WTC11 (cell line): ENCODE measurements at regions not wholly inside any gene's neighbourhood (a gene's known extent, or its start where the extent isn't known, plus 50 kb on each side); places are given as distances from the start of the nearest gene placed in this dataset.
"Not testable (repeated sequence)": the region's sequence is repeated elsewhere in the genome, so short reads cannot be mapped to it uniquely, and the experiment has no call there.

Source experiments
- ATAC-seq: fragments of 200-7000 bp; cut with Tn5 transposase; 2 replicates; pipeline ENCODE4 v1.10.0; 2021; ENCODE audit warnings: mild to moderate bottlenecking, moderate library complexity
- CTCF ChIA-PET: fragments of 300-600 bp; sonication (Branson Sonifier 250); formaldehyde crosslinking; loops from one replicate; lab custom pipeline; 2021; ENCODE audit warnings: antibody characterized with exemption; lab: Charles Lee
- POLR2A ChIA-PET: fragments of 350-600 bp; sonication (Branson Sonifier 250); formaldehyde crosslinking; loops from one replicate; lab custom pipeline; 2021; ENCODE audit warnings: antibody characterized with exemption; lab: Charles Lee
- DNase-seq: peaks from one replicate; pipeline ENCODE4 v3.0.0; 2021; ENCODE audit warnings: low spot score
- H3K27ac Mint-ChIP-seq: 2 replicates; pipeline ENCODE4 v1.8.0; 2021; ENCODE audit warnings: mixed read lengths
- H3K27me3 Mint-ChIP-seq: 2 replicates; pipeline ENCODE4 v1.8.0; 2021; ENCODE audit warnings: low read depth, mild to moderate bottlenecking, moderate library complexity, mixed read lengths
- H3K36me3 Mint-ChIP-seq: 2 replicates; pipeline ENCODE4 v1.8.0; 2021; ENCODE audit warnings: mixed read lengths
- H3K4me1 Mint-ChIP-seq: 2 replicates; pipeline ENCODE4 v1.8.0; 2022; ENCODE audit warnings: mixed read lengths
- H3K4me3 Mint-ChIP-seq: 2 replicates; pipeline ENCODE4 v1.8.0; 2021; ENCODE audit warnings: mild to moderate bottlenecking, moderate library complexity, mixed read lengths
- H3K9me3 Mint-ChIP-seq: 2 replicates; pipeline ENCODE4 v1.8.0; 2021; ENCODE audit warnings: mixed read lengths
- CBFB ChIP-seq: sonication (generic); formaldehyde crosslinking; IDR thresholded peaks from 2 replicates; pipeline ENCODE4 v1.8.1; 2022; ENCODE audit warnings: mild to moderate bottlenecking, low read depth, missing genetic modification reagents
- CDX4 ChIP-seq: fragments of 250-450 bp; sonication (Bioruptor Pico); IDR thresholded peaks from 2 replicates; pipeline ENCODE4 v1.9.0; 2021; ENCODE audit warnings: moderate library complexity, mild to moderate bottlenecking, inconsistent platforms, borderline replicate concordance
- ERG ChIP-seq: fragments of 250-450 bp; sonication (Bioruptor Pico); IDR thresholded peaks from 2 replicates; pipeline ENCODE4 v1.8.0; 2021; ENCODE audit warnings: mild to moderate bottlenecking
- FOXP4 ChIP-seq: sonication (generic); formaldehyde crosslinking; IDR thresholded peaks from 2 replicates; pipeline ENCODE4 v1.8.0; 2022; ENCODE audit warnings: mild to moderate bottlenecking, missing genetic modification reagents
- GRHL2 ChIP-seq: fragments of 250-450 bp; sonication (Bioruptor Pico); IDR thresholded peaks from 2 replicates; pipeline ENCODE4 v1.8.0; 2022; ENCODE audit warnings: mild to moderate bottlenecking, moderate library complexity; ENCODE audit not compliant: insufficient replicate concordance, severe bottlenecking
- HMGA2 ChIP-seq: fragments of 250-450 bp; sonication (Bioruptor Pico); IDR thresholded peaks from 2 replicates; pipeline ENCODE4 v1.4.0; 2021; ENCODE audit warnings: mild to moderate bottlenecking, moderate library complexity
- JAZF1 ChIP-seq: fragments of 250-450 bp; sonication (Bioruptor Pico); IDR thresholded peaks from 2 replicates; pipeline ENCODE4 v1.9.0; 2021; ENCODE audit warnings: moderate library complexity, mild to moderate bottlenecking, inconsistent platforms
- KAT7 ChIP-seq: sonication (generic); formaldehyde crosslinking; IDR thresholded peaks from 2 replicates; pipeline ENCODE4 v1.8.1; 2023; ENCODE audit warnings: missing genetic modification reagents, mild to moderate bottlenecking, borderline replicate concordance
- NFYB ChIP-seq: sonication (generic); formaldehyde crosslinking; conservative IDR thresholded peaks from 2 replicates; pipeline ENCODE4 v1.8.0; 2022; ENCODE audit warnings: low read depth, missing genetic modification reagents
- ZNF138 ChIP-seq: sonication (generic); formaldehyde crosslinking; conservative IDR thresholded peaks from 2 replicates; pipeline ENCODE4 v1.8.1; 2022; ENCODE audit warnings: mild to moderate bottlenecking, moderate library complexity, missing genetic modification reagents
- ZNF232 ChIP-seq: sonication (generic); formaldehyde crosslinking; IDR thresholded peaks from 2 replicates; pipeline ENCODE4 v1.8.0; 2022; ENCODE audit warnings: mild to moderate bottlenecking, missing genetic modification reagents
- ZNF281 ChIP-seq: sonication (generic); formaldehyde crosslinking; IDR thresholded peaks from 2 replicates; pipeline ENCODE4 v1.8.0; 2023; ENCODE audit warnings: mild to moderate bottlenecking, missing genetic modification reagents
- ZNF317 ChIP-seq: sonication (generic); formaldehyde crosslinking; IDR thresholded peaks from 2 replicates; pipeline ENCODE4 v1.8.1; 2023; ENCODE audit warnings: low read depth, mild to moderate bottlenecking, moderate library complexity, missing genetic modification reagents, borderline replicate concordance
- ZNF671 ChIP-seq: fragments of 250-450 bp; sonication (Bioruptor Pico); IDR thresholded peaks from 2 replicates; pipeline ENCODE4 v1.8.0; 2021; ENCODE audit warnings: mild to moderate bottlenecking
- TF ChIP-seq, protein P1 (sequence below): fragments of 250-450 bp; sonication (Bioruptor Pico); conservative IDR thresholded peaks from 2 replicates; pipeline ENCODE4 v1.9.0; 2021; ENCODE audit warnings: mild to moderate bottlenecking

DNA sequence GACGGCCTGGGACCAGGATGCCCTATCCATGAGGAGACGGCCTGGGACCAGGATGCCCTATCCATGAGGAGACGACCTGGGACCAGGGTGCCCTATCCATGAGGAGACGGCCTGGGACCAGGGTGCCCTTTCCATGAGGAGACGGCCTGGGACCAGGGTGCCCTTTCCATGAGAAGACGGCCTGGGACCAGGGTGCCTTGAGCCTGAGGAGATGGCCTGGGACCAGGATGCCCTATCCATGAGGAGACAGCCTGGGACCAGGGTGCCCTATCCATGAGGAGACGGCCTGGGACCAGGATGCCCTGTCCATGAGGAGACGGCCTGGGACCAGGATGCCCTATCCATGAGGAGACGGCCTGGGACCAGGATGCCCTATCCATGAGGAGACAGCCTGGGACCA, 58.6 kb upstream of the VIPR2 start:
- ATAC-seq, CTCF ChIA-PET, POLR2A ChIA-PET, H3K27me3 Mint-ChIP-seq, H3K36me3 Mint-ChIP-seq, DNase-seq, H3K4me3 Mint-ChIP-seq, H3K9me3 Mint-ChIP-seq, H3K27ac Mint-ChIP-seq, H3K4me1 Mint-ChIP-seq: not testable (repeated sequence)

- CTCF ChIA-PET: no interaction called here
- no peak overlapping the region for H3K4me3 Mint-ChIP-seq
- H3K27ac Mint-ChIP-seq: no peak overlapping the region
- no peaks in the 10 kb centered on the region for H3K36me3 Mint-ChIP-seq
- no peak for ATAC-seq
- TF ChIP-seq FOXP4 (CRISPR knock-in tag): no peak
- TF ChIP-seq JAZF1: no peak
- TF ChIP-seq ZNF671: no peak
- no peak for TF ChIP-seq ERG (CRISPR knock-in tag)
- TF ChIP-seq ZNF281 (CRISPR knock-in tag): no peak
- TF ChIP-seq ZNF138 (CRISPR knock-in tag): no peak
- TF ChIP-seq ZNF232: no peak
- no peak for TF ChIP-seq KAT7 (CRISPR knock-in tag)
- no peak for TF ChIP-seq CBFB (CRISPR knock-in tag)
- TF ChIP-seq, protein P1, sequence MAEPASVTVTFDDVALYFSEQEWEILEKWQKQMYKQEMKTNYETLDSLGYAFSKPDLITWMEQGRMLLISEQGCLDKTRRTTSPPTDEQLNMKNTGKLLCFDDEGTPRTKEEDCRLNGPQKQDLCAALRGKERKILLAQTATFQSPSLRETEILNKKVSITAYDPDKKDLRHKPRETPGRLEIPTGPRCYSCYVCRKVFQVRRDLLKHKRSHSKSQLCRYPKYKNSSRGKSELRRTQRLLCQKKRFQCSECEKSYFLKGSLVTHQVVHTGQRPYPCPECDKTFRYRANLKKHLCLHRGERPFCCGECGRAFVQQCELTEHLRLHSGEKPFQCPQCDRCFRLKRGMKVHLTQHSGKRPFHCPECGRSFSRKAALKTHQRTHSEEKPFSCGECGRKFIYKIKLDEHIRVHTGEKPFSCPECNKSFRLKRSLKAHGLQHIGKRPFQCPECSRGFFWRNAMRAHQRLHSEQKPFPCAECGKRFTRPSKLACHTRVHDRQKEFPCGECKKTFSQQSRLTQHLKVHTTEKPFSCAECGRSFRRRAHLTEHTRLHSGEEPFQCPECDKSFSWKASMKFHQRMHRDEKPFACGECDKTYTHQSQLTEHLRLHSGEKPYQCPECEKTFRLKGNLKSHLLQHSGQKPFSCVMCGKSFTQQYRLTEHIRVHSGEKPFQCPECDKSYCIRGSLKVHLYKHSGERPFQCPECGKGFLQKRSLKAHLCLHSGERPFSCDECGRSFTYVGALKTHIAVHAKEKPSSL: no peak
- no peak for TF ChIP-seq NFYB
- no peak for TF ChIP-seq ZNF317 (CRISPR knock-in tag)
- no peak for TF ChIP-seq GRHL2 (CRISPR knock-in tag)
- no peak for TF ChIP-seq HMGA2
- TF ChIP-seq CDX4 (CRISPR knock-in tag): no peak
- no peaks in the 10 kb centered on the region for H3K27me3 Mint-ChIP-seq
- DNase-seq: no peak
- H3K9me3 Mint-ChIP-seq: no peaks in the 10 kb centered on the region
- POLR2A ChIA-PET: no interaction called here
- peaks cover 11% of the 10 kb centered on the region for H3K4me1 Mint-ChIP-seq
Measured at GRCh38 chr7:159201722-159202330, 57.2 kb upstream of the VIPR2 start.
